H1 (cell line): ENCODE measurements at regions not wholly inside any gene's neighbourhood (a gene's known extent, or its start where the extent isn't known, plus 50 kb on each side); places are given as distances from the start of the nearest gene placed in this dataset.

Experiments
- CTCF ChIA-PET: fragments of 300-600 bp; sonication (Branson Sonifier 250); formaldehyde crosslinking; loops from one replicate; lab custom pipeline; 2021; ENCODE audit not compliant: partially characterized antibody; lab: Charles Lee
- POLR2A ChIA-PET: fragments of 300-600 bp; sonication (Branson Sonifier 250); formaldehyde crosslinking; loops from one replicate; lab custom pipeline; 2021; ENCODE audit warnings: inconsistent platforms; ENCODE audit not compliant: partially characterized antibody; lab: Charles Lee
- DNase-seq, 2 experiments: peaks; one replicate each; pipeline versions ENCODE4 v3.0.0 to v3.0.0-alpha.2; 2010 to 2022; ENCODE audit warnings: low spot score in 2 of 2, low read depth in 1 of 2, mixed read lengths in 1 of 2
- FAIRE-seq: peaks from 2 replicates; lab custom pipeline; 2011; peaks lifted over from hg19 to GRCh38; lab: Jason Lieb, UNC
- H2AFZ ChIP-seq: 2 replicates; pipeline ENCODE4 v1.8.1; 2012; ENCODE audit warnings: low read length, inconsistent platforms
- H2AK5ac ChIP-seq: 2 replicates; pipeline ENCODE4 v1.6.1; 2013; ENCODE audit warnings: low read depth, low read length
- H2BK120ac ChIP-seq: replicated peaks from 2 replicates; pipeline ENCODE3; 2013; ENCODE audit warnings: low read depth, low read length, inconsistent platforms
- H2BK12ac ChIP-seq: 2 replicates; pipeline ENCODE4 v1.6.1; 2013; ENCODE audit warnings: low read depth, low read length
- H2BK15ac ChIP-seq: 2 replicates; pipeline ENCODE4 v1.6.1; 2013; ENCODE audit warnings: low read length
- H2BK20ac ChIP-seq: 2 replicates; pipeline ENCODE4 v1.6.1; 2013; ENCODE audit warnings: low read length
- H2BK5ac ChIP-seq: 2 replicates; pipeline ENCODE4 v1.6.1; 2013; ENCODE audit warnings: low read depth, low read length
- H3K14ac ChIP-seq: 2 replicates; pipeline ENCODE4 v1.6.1; 2013; ENCODE audit warnings: inconsistent platforms; ENCODE audit not compliant: insufficient read length
- H3K18ac ChIP-seq: 2 replicates; pipeline ENCODE4 v1.6.1; 2013; ENCODE audit warnings: low read length; ENCODE audit errors: extremely low read depth
- H3K23ac ChIP-seq: 2 replicates; pipeline ENCODE4 v1.6.1; 2013; ENCODE audit warnings: inconsistent platforms; ENCODE audit not compliant: insufficient read length
- H3K23me2 ChIP-seq: 2 replicates; pipeline ENCODE4 v1.6.1; 2013; ENCODE audit warnings: low read depth, low read length
- H3K27ac ChIP-seq: 2 replicates; pipeline ENCODE4 v1.6.1; 2011; ENCODE audit warnings: low read depth, low read length, inconsistent platforms
- H3K27me3 ChIP-seq, 4 experiments: replicated peaks in 1 of 4; 1 replicate in 1 of 4; 2 replicates in 3 of 4; pipeline versions ENCODE4 v1.6.1 to v1.8.1; 2011 to 2013; ENCODE audit warnings: low read length in 3 of 4, mild to moderate bottlenecking in 3 of 4, inconsistent platforms in 2 of 4, mixed read lengths in 2 of 4, moderate library complexity in 1 of 4; ENCODE audit not compliant: control insufficient read depth in 3 of 4, insufficient read depth in 3 of 4; ENCODE audit errors: extremely low read depth in 1 of 4
- H3K36me3 ChIP-seq, 4 experiments: 2 replicates each; pipeline versions ENCODE4 v1.6.1 to v1.8.1; 2011 to 2013; ENCODE audit warnings: mild to moderate bottlenecking in 4 of 4, low read length in 3 of 4, moderate library complexity in 2 of 4, control low read depth in 1 of 4, inconsistent platforms in 1 of 4; ENCODE audit not compliant: insufficient read depth in 4 of 4, control insufficient read depth in 2 of 4
- H3K4ac ChIP-seq: replicated peaks from 2 replicates; pipeline ENCODE3; 2013; ENCODE audit warnings: low read length, low read depth, mixed read lengths, inconsistent platforms; ENCODE audit not compliant: insufficient read length
- H3K4me1 ChIP-seq, 4 experiments: replicated peaks in 1 of 4; 1 replicate in 1 of 4; 2 replicates in 3 of 4; pipeline versions ENCODE4 v1.6.1 to v1.8.1; 2011 to 2013; ENCODE audit warnings: low read length in 3 of 4, inconsistent platforms in 2 of 4, mixed read lengths in 1 of 4; ENCODE audit not compliant: insufficient read depth in 4 of 4, control insufficient read depth in 3 of 4
- H3K4me2 ChIP-seq, 2 experiments: 2 replicates each; pipeline versions ENCODE4 v1.6.1 to v1.8.1; 2011 to 2013; ENCODE audit warnings: low read depth in 2 of 2, low read length in 2 of 2, control low read depth in 1 of 2, inconsistent platforms in 1 of 2, mild to moderate bottlenecking in 1 of 2; ENCODE audit not compliant: insufficient read depth in 1 of 2
- H3K4me3 ChIP-seq, 4 experiments: fragments of 200-600, 300-600 bp in 1 of 4; sonication (generic), shearing (Covaris generic), sonication (Bioruptor Twin) in 1 of 4; 2 replicates each; pipeline versions ENCODE4 v1.5.1 to v1.8.1; 2011 to 2016; ENCODE audit warnings: low read length in 4 of 4, low read depth in 3 of 4, control low read depth in 2 of 4, inconsistent platforms in 2 of 4, mild to moderate bottlenecking in 2 of 4, mixed read lengths in 1 of 4, moderate library complexity in 1 of 4; ENCODE audit not compliant: insufficient read depth in 2 of 4; ENCODE audit errors: extremely low read depth in 1 of 4
- H3K56ac ChIP-seq: replicated peaks from 2 replicates; pipeline ENCODE3; 2013; ENCODE audit warnings: low read depth, mild to moderate bottlenecking, mixed read lengths, low read length, inconsistent platforms; ENCODE audit not compliant: insufficient read length
- H3K79me1 ChIP-seq: 2 replicates; pipeline ENCODE4 v1.6.1; 2013; ENCODE audit warnings: low read depth, low read length, control low read depth
- H3K79me2 ChIP-seq, 2 experiments: 2 replicates each; pipeline versions ENCODE4 v1.6.1 to v1.8.1; 2012 to 2013; ENCODE audit warnings: low read length in 2 of 2, mild to moderate bottlenecking in 2 of 2, inconsistent platforms in 1 of 2; ENCODE audit not compliant: insufficient read depth in 2 of 2, control insufficient read depth in 1 of 2
- H3K9ac ChIP-seq, 4 experiments: replicated peaks in 1 of 4; 1 replicate in 1 of 4; 2 replicates in 3 of 4; pipeline versions ENCODE4 v1.6.1 to v1.8.1; 2011 to 2013; ENCODE audit warnings: low read depth in 3 of 4, low read length in 3 of 4, control low read depth in 2 of 4, mild to moderate bottlenecking in 2 of 4, moderate library complexity in 2 of 4, inconsistent platforms in 1 of 4; ENCODE audit errors: extremely low read depth in 1 of 4
- H3K9me3 ChIP-seq, 2 experiments: 2 replicates each; pipeline versions ENCODE4 v1.6.1 to v1.8.1; 2012 to 2013; ENCODE audit warnings: mild to moderate bottlenecking in 2 of 2, moderate library complexity in 2 of 2, control low read depth in 1 of 2, inconsistent platforms in 1 of 2, low read depth in 1 of 2, low read length in 1 of 2, mixed read lengths in 1 of 2; ENCODE audit not compliant: insufficient read depth in 2 of 2
- H4K20me1 ChIP-seq, 2 experiments: replicated peaks in 1 of 2; 2 replicates each; pipeline versions ENCODE3 to v1.8.1; 2011 to 2013; ENCODE audit warnings: inconsistent platforms in 2 of 2, low read length in 2 of 2, mild to moderate bottlenecking in 1 of 2; ENCODE audit not compliant: insufficient read depth in 2 of 2, control insufficient read depth in 1 of 2
- H4K5ac ChIP-seq: 2 replicates; pipeline ENCODE4 v1.6.1; 2013; ENCODE audit warnings: low read length, low read depth, mixed read lengths, inconsistent platforms; ENCODE audit not compliant: insufficient read length
- H4K8ac ChIP-seq: 2 replicates; pipeline ENCODE4 v1.8.0; 2013; ENCODE audit warnings: mild to moderate bottlenecking, moderate library complexity, low read length, inconsistent platforms; ENCODE audit not compliant: insufficient read depth; ENCODE audit errors: extremely low read depth
- H4K91ac ChIP-seq: replicated peaks from 2 replicates; pipeline ENCODE3; 2013; ENCODE audit warnings: low read length, mixed read lengths, inconsistent platforms; ENCODE audit not compliant: insufficient read length
- ATF2 ChIP-seq: IDR thresholded peaks from 2 replicates; pipeline ENCODE4 v1.6.1; 2012; ENCODE audit warnings: low read length, inconsistent platforms
- CREB1 ChIP-seq: IDR thresholded peaks from 2 replicates; pipeline ENCODE4 v1.6.1; 2012; ENCODE audit warnings: inconsistent platforms
- FOSL1 ChIP-seq: IDR thresholded peaks from 2 replicates; pipeline ENCODE4 v1.6.1; 2011; ENCODE audit warnings: mild to moderate bottlenecking, low read depth, low read length, moderate library complexity; ENCODE audit not compliant: insufficient read depth
- KDM4A ChIP-seq: IDR thresholded peaks from one replicate; pipeline ENCODE4 v1.7.1; 2012; ENCODE audit warnings: low read depth, mild to moderate bottlenecking, moderate library complexity, low read length, inconsistent platforms; ENCODE audit not compliant: severe bottlenecking
- RAD21 ChIP-seq, 2 experiments: IDR thresholded peaks in 1 of 2; conservative IDR thresholded peaks in 1 of 2; 2 replicates each; pipeline ENCODE4 v1.6.1; 2011; ENCODE audit warnings: low read depth in 2 of 2, low read length in 2 of 2, improper control_type of control experiment in 1 of 2, inconsistent platforms in 1 of 2, mild to moderate bottlenecking in 1 of 2, moderate library complexity in 1 of 2
- SIRT6 ChIP-seq: IDR thresholded peaks from one replicate; pipeline ENCODE4 v1.7.1; 2012; ENCODE audit warnings: low read length, inconsistent platforms
- SP2 ChIP-seq: IDR thresholded peaks from 2 replicates; pipeline ENCODE4 v1.6.1; 2012; ENCODE audit warnings: mild to moderate bottlenecking, low read length, inconsistent platforms
- SP4 ChIP-seq: IDR thresholded peaks from 2 replicates; pipeline ENCODE4 v1.6.1; 2012; ENCODE audit warnings: low read length, inconsistent platforms
- SUZ12 ChIP-seq: fragments of 200-600 bp; sonication (generic); IDR thresholded peaks from 2 replicates; pipeline ENCODE4 v1.6.1; 2012; ENCODE audit warnings: mild to moderate bottlenecking, inconsistent platforms, low read length, moderate library complexity, mixed read lengths
- TAF1 ChIP-seq: IDR thresholded peaks from 2 replicates; pipeline ENCODE4 v1.6.1; 2011; ENCODE audit warnings: mild to moderate bottlenecking, low read depth, low read length
- TAF7 ChIP-seq: optimal IDR thresholded peaks from 2 replicates; pipeline ENCODE3; 2011; ENCODE audit warnings: low read depth, mild to moderate bottlenecking, inconsistent platforms, low read length, moderate library complexity, borderline replicate concordance
- TCF12 ChIP-seq: IDR thresholded peaks from 2 replicates; pipeline ENCODE4 v1.6.1; 2011; ENCODE audit warnings: low read depth, mild to moderate bottlenecking, low read length
- USF2 ChIP-seq: IDR thresholded peaks from 2 replicates; pipeline ENCODE4 v1.6.1; 2011; ENCODE audit warnings: low read length, improper control_type of control experiment
- WGBS, 2 experiments: shearing (Covaris generic) in 1 of 2; methylation state at CpG; one replicate each; pipeline versions ENCODE4 v1.1.6 to v1.1.7; 2013 to 2015; ENCODE audit warnings: low lambda C conversion rate in 2 of 2, mixed read lengths in 2 of 2, inconsistent platforms in 1 of 2, low coverage in 1 of 2, missing lambda C conversion rate in 1 of 2; ENCODE audit not compliant: insufficient replicate concordance in 2 of 2, insufficient coverage in 1 of 2, insufficient read length in 1 of 2; ENCODE audit errors: extremely low coverage in 1 of 2, missing lambda C conversion rate in 1 of 2; 5-methylcytosine and 5-hydroxymethylcytosine counted together

GRCh38 chr14:85948153-85948552 is 418.2 kb downstream of the FLRT2 start:
- FAIRE-seq = no peak
- H3K79me2 ChIP-seq = no peaks in the 10 kb centered on the region
- POLR2A ChIA-PET = no interaction called here
- H3K23ac ChIP-seq = no peak overlapping the region
- H3K36me3 ChIP-seq = no peaks in the 10 kb centered on the region
- no peak overlapping the region for H4K8ac ChIP-seq
- H3K27ac ChIP-seq = no peak overlapping the region
- no peak overlapping the region for H2BK5ac ChIP-seq
- no peak overlapping the region for H2BK15ac ChIP-seq
- H3K4me2 ChIP-seq = no peak overlapping the region
- CTCF ChIA-PET = interaction anchor here (0.6 kb wide), 1 partner anchor 51 kb away, joined by 3 read pairs; no protein-coding TSS in a partner anchor
- H2BK20ac ChIP-seq = no peak overlapping the region
- no peaks in the 10 kb centered on the region for H3K79me1 ChIP-seq
- no peaks in the 10 kb centered on the region for H3K4me1 ChIP-seq
- H4K5ac ChIP-seq = no peak overlapping the region
- no peak for DNase-seq
- 88% methylated on average over 4 of the region's 4 CpGs; no CpG with 5 or more reads in 1 of the 2 experiments for WGBS, 2 experiments
- no peaks in the 10 kb centered on the region for H4K20me1 ChIP-seq
- H2AFZ ChIP-seq = no peak overlapping the region
- H2BK120ac ChIP-seq = no peak overlapping the region
- no peaks in the 10 kb centered on the region for H3K27me3 ChIP-seq
- H3K14ac ChIP-seq = no peak overlapping the region
- H3K4ac ChIP-seq = no peak overlapping the region
- no peak overlapping the region for H2AK5ac ChIP-seq
- H4K91ac ChIP-seq = no peak overlapping the region
- H3K9me3 ChIP-seq = no peaks in the 10 kb centered on the region
- H3K4me3 ChIP-seq = no peak overlapping the region
- no peak overlapping the region for H2BK12ac ChIP-seq
- H3K9ac ChIP-seq = no peak overlapping the region
- H3K23me2 ChIP-seq = peaks cover 1% of the 10 kb centered on the region; the same call in 1 of the 2 replicates
- H3K56ac ChIP-seq = no peak overlapping the region
- no peak overlapping the region for H3K18ac ChIP-seq
- TF ChIP-seq TAF1 (no peak), CREB1 (no peak), USF2 (no peak), TCF12 (no peak), SP4 (no peak), ATF2 (no peak), KDM4A (no peak), SIRT6 (no peak), RAD21 (IDR thresholded peaks at IDR 0.05 in 1 of 2, conservative IDR thresholded peaks at IDR 0.05 in 1 of 2; ENCODE audit: low read depth in 2 of 2, low read length in 2 of 2) (no peak), FOSL1 (no peak), SP2 (no peak), TAF7 (no peak), SUZ12 (no peak)
